Caco-2 (cell line): ENCODE measurements at regions not wholly inside any gene's neighbourhood (a gene's known extent, or its start where the extent isn't known, plus 50 kb on each side); places are given as distances from the start of the nearest gene placed in this dataset.

Source experiments
- BruUV-seq: library from RNA; stranded (reverse); fragments of 400-500 nt; replicated peaks from 2 replicates; lab custom pipeline; 2021; lab: Mats Ljungman, UMichigan
- CTCF ChIA-PET: fragments of 300-600 bp; sonication (Branson Sonifier 250); formaldehyde crosslinking; loops from one replicate; lab custom pipeline; 2022; ENCODE audit warnings: antibody characterized with exemption; lab: Charles Lee
- POLR2A ChIA-PET: fragments of 300-600 bp; sonication (Branson Sonifier 250); formaldehyde crosslinking; loops from one replicate; lab custom pipeline; 2022; ENCODE audit warnings: antibody characterized with exemption; lab: Charles Lee
- DNase-seq, 2 experiments: peaks; one replicate each; pipeline versions ENCODE4 v3.0.0 to v3.0.0-alpha.2; 2020 to 2022
- H3K27me3 ChIP-seq: replicated peaks from 2 replicates; pipeline ENCODE4 v1.6.0; 2011; ENCODE audit warnings: low read length; ENCODE audit not compliant: control insufficient read depth, insufficient read depth
- H3K36me3 ChIP-seq: 2 replicates; pipeline ENCODE4 v1.5.1; 2011; ENCODE audit warnings: low read length; ENCODE audit not compliant: control insufficient read depth, insufficient read depth
- H3K4me1 ChIP-seq: fragments of 250-450 bp; sonication (Bioruptor Pico); 2 replicates; pipeline ENCODE4 v1.5.1; 2020; ENCODE audit warnings: mild to moderate bottlenecking
- H3K4me3 ChIP-seq: 2 replicates; pipeline ENCODE4 v1.5.1; 2011; ENCODE audit warnings: low read depth, mild to moderate bottlenecking, control low read depth, low read length
- H3K9me3 ChIP-seq: fragments of 250-450 bp; sonication (Bioruptor Pico); 2 replicates; pipeline ENCODE4 v1.5.1; 2020; ENCODE audit warnings: mild to moderate bottlenecking, moderate library complexity
- H3K27ac Mint-ChIP-seq: one replicate; pipeline ENCODE4 v1.8.0; 2022; ENCODE audit warnings: mixed read lengths; ENCODE audit not compliant: unreplicated experiment
- H3K27me3 Mint-ChIP-seq: one replicate; pipeline ENCODE4 v1.8.0; 2022; ENCODE audit warnings: mixed read lengths; ENCODE audit not compliant: insufficient read depth, unreplicated experiment
- H3K36me3 Mint-ChIP-seq: one replicate; pipeline ENCODE4 v1.8.0; 2022; ENCODE audit warnings: mild to moderate bottlenecking, mixed read lengths; ENCODE audit not compliant: insufficient read depth, unreplicated experiment
- H3K4me1 Mint-ChIP-seq: one replicate; pipeline ENCODE4 v1.8.0; 2022; ENCODE audit warnings: low read depth, mixed read lengths; ENCODE audit not compliant: unreplicated experiment
- H3K4me3 Mint-ChIP-seq: one replicate; pipeline ENCODE4 v1.8.0; 2022; ENCODE audit warnings: mild to moderate bottlenecking, moderate library complexity, mixed read lengths; ENCODE audit not compliant: unreplicated experiment
- H3K9me3 Mint-ChIP-seq: one replicate; pipeline ENCODE4 v1.8.0; 2022; ENCODE audit warnings: mixed read lengths; ENCODE audit not compliant: unreplicated experiment
- CTCF ChIP-seq, 2 experiments: fragments of 200-600 bp in 1 of 2; IDR thresholded peaks; 1 replicate in 1 of 2; 2 replicates in 1 of 2; pipeline versions ENCODE4 v1.5.1 to v1.8.0; 2011 to 2022; ENCODE audit warnings: antibody characterized with exemption in 1 of 2, control low read depth in 1 of 2, inconsistent platforms in 1 of 2, low read depth in 1 of 2, low read length in 1 of 2, mild to moderate bottlenecking in 1 of 2, moderate library complexity in 1 of 2; ENCODE audit not compliant: insufficient read depth in 1 of 2, severe bottlenecking in 1 of 2, unreplicated experiment in 1 of 2
- intact Hi-C: fragments of 100-400 bp; cut with micrococcal nuclease; formaldehyde crosslinking; loops from one replicate; pipeline ENCODE4 v1.10.0; 2022; ENCODE audit not compliant: unreplicated experiment

GRCh38 chr17:68682903-68683302 is 81.7 kb upstream of the FAM20A start:
- H3K4me3 ChIP-seq = no peak overlapping the region
- Mint-ChIP-seq H3K4me3 (no peak overlapping the region), H3K27me3 (peaks cover 3% of the 10 kb centered on the region), H3K9me3 (peaks cover 11% of the 10 kb centered on the region), H3K27ac (no peak overlapping the region), H3K4me1 (no peaks in the 10 kb centered on the region), H3K36me3 (no peaks in the 10 kb centered on the region)
- BruUV-seq = no TSS peak
- H3K9me3 ChIP-seq = no peaks in the 10 kb centered on the region
- H3K36me3 ChIP-seq = no peaks in the 10 kb centered on the region
- no peak for DNase-seq
- no peak for TF ChIP-seq CTCF (IDR thresholded peaks at IDR 0.05; ENCODE audit: insufficient read depth in 1 of 2, low read depth in 1 of 2, low read length in 1 of 2, severe bottlenecking in 1 of 2, unreplicated experiment in 1 of 2)
- H3K27me3 ChIP-seq = no peaks in the 10 kb centered on the region
- no peaks in the 10 kb centered on the region for H3K4me1 ChIP-seq
- intact Hi-C loops = no loop called here
- ChIA-PET POLR2A (no interaction called here), CTCF (no interaction called here)

- TF ChIP-seq CTCF (IDR thresholded peaks at IDR 0.05; ENCODE audit: insufficient read depth in 1 of 2, low read depth in 1 of 2, low read length in 1 of 2, severe bottlenecking in 1 of 2, unreplicated experiment in 1 of 2) = no peak
- H3K9me3 Mint-ChIP-seq = peaks cover 11% of the 10 kb centered on the region
- Histone ChIP-seq H3K9me3 (no peaks in the 10 kb centered on the region), H3K36me3 (no peaks in the 10 kb centered on the region), H3K4me3 (no peak overlapping the region), H3K4me1 (no peaks in the 10 kb centered on the region), H3K27me3 (no peaks in the 10 kb centered on the region)
- H3K36me3 Mint-ChIP-seq = no peaks in the 10 kb centered on the region
- no peak for DNase-seq
- intact Hi-C loops = no loop called here
- H3K27me3 Mint-ChIP-seq = peaks cover 3% of the 10 kb centered on the region
- no TSS peak for BruUV-seq
- no peak overlapping the region for H3K27ac Mint-ChIP-seq
- POLR2A ChIA-PET = no interaction called here
- CTCF ChIA-PET = no interaction called here
- no peak overlapping the region for H3K4me3 Mint-ChIP-seq
- no peaks in the 10 kb centered on the region for H3K4me1 Mint-ChIP-seq
These were observed 78.7 kb upstream of the FAM20A start for GRCh38 chr17:68679882-68680281.

- ChIA-PET POLR2A (no interaction called here), CTCF (no interaction called here)
- Histone ChIP-seq H3K4me3 (no peak overlapping the region), H3K27me3 (no peaks in the 10 kb centered on the region), H3K4me1 (no peaks in the 10 kb centered on the region), H3K36me3 (no peaks in the 10 kb centered on the region), H3K9me3 (no peaks in the 10 kb centered on the region)
- Mint-ChIP-seq H3K27ac (no peak overlapping the region), H3K36me3 (no peaks in the 10 kb centered on the region), H3K27me3 (peaks cover 2% of the 10 kb centered on the region), H3K9me3 (no peaks in the 10 kb centered on the region), H3K4me3 (no peak overlapping the region), H3K4me1 (no peaks in the 10 kb centered on the region)
- no TSS peak for BruUV-seq
- intact Hi-C loops = no loop called here
- no peak for DNase-seq
- TF ChIP-seq CTCF (IDR thresholded peaks at IDR 0.05; ENCODE audit: insufficient read depth in 1 of 2, low read depth in 1 of 2, low read length in 1 of 2, severe bottlenecking in 1 of 2, unreplicated experiment in 1 of 2) = no peak
These were observed 75.7 kb upstream of the FAM20A start for GRCh38 chr17:68676856-68677255.
